WTC11 (cell line): ENCODE measurements at regions not wholly inside any gene's neighbourhood (a gene's known extent, or its start where the extent isn't known, plus 50 kb on each side); places are given as distances from the start of the nearest gene placed in this dataset.

Experiments used
- CREM ChIP-seq: sonication (generic); formaldehyde crosslinking; IDR thresholded peaks from 2 replicates; pipeline ENCODE4 v1.8.1; 2022; ENCODE audit warnings: mild to moderate bottlenecking, missing genetic modification reagents, moderate library complexity
- NFYB ChIP-seq: sonication (generic); formaldehyde crosslinking; conservative IDR thresholded peaks from 2 replicates; pipeline ENCODE4 v1.8.0; 2022; ENCODE audit warnings: low read depth, missing genetic modification reagents
- NR1H2 ChIP-seq: sonication (generic); formaldehyde crosslinking; IDR thresholded peaks from 2 replicates; pipeline ENCODE4 v1.9.0; 2021; ENCODE audit warnings: mild to moderate bottlenecking, moderate library complexity, missing genetic modification reagents
- NR2C2 ChIP-seq: sonication (generic); formaldehyde crosslinking; IDR thresholded peaks from 2 replicates; pipeline ENCODE4 v1.8.0; 2022; ENCODE audit warnings: mild to moderate bottlenecking, missing genetic modification reagents
- SMAD3 ChIP-seq: sonication (generic); formaldehyde crosslinking; IDR thresholded peaks from 2 replicates; pipeline ENCODE4 v1.8.0; 2022; ENCODE audit warnings: missing genetic modification reagents, mild to moderate bottlenecking, borderline replicate concordance
- ZNF232 ChIP-seq: sonication (generic); formaldehyde crosslinking; IDR thresholded peaks from 2 replicates; pipeline ENCODE4 v1.8.0; 2022; ENCODE audit warnings: mild to moderate bottlenecking, missing genetic modification reagents
- TF ChIP-seq, protein P1 (sequence below): sonication (generic); formaldehyde crosslinking; IDR thresholded peaks from 2 replicates; pipeline ENCODE4 v1.8.1; 2022; ENCODE audit warnings: mild to moderate bottlenecking, moderate library complexity, missing genetic modification reagents
- TF ChIP-seq, protein P2 (sequence below): fragments of 200-600 bp; IDR thresholded peaks from 2 replicates; pipeline ENCODE4 v1.8.0; 2022; ENCODE audit warnings: antibody characterized with exemption
- TF ChIP-seq, protein P3 (sequence below): sonication (generic); formaldehyde crosslinking; IDR thresholded peaks from 2 replicates; pipeline ENCODE4 v1.8.0; 2023; ENCODE audit warnings: mild to moderate bottlenecking, missing genetic modification reagents
- TF ChIP-seq, protein P4 (sequence below): sonication (generic); formaldehyde crosslinking; IDR thresholded peaks from 2 replicates; pipeline ENCODE4 v1.8.1; 2022; ENCODE audit warnings: low read depth, mild to moderate bottlenecking, moderate library complexity, missing genetic modification reagents, borderline replicate concordance

DNA sequence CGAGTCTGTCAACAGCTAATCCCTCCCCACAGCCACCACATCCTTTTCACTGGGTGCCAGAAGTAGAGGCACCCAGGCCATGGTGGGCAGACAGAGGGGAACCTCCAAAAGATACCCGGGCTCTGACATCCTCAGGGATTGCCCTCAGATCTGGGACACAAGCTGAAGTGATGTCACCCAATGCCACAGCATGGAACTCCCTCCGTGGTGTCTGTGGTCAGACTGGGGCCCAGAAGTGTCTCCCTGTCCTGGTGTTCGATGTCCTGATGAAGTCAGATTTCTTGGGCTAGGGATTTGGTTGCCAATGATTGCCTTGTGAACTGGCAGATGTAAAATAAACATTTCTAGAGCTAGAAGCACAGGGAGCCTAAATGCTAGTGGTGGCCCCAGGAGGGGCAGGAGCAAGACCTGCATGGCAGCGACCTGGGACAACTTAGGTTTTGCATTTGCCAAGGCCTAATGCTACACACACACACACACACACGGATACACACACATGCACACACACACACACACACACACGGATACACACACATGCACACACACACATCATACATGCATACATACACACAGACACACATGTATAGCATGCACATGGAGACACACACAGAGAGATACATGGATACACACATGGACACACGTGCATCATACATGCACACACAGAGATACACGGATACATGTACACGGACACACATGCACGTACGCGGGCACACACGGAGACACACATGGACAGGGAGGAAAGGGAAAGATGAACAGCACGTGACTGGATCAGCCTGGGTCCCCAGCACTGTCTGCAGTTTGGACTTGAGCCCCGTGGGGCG, 221.0 kb downstream of the NFATC2 start:
- TF ChIP-seq, protein P1, sequence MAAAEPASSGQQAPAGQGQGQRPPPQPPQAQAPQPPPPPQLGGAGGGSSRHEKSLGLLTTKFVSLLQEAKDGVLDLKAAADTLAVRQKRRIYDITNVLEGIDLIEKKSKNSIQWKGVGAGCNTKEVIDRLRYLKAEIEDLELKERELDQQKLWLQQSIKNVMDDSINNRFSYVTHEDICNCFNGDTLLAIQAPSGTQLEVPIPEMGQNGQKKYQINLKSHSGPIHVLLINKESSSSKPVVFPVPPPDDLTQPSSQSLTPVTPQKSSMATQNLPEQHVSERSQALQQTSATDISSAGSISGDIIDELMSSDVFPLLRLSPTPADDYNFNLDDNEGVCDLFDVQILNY (CRISPR knock-in tag) = no peak
- TF ChIP-seq NFYB = no peak
- no peak for TF ChIP-seq NR2C2 (CRISPR knock-in tag)
- no peak for TF ChIP-seq CREM (CRISPR knock-in tag)
- TF ChIP-seq, protein P2, sequence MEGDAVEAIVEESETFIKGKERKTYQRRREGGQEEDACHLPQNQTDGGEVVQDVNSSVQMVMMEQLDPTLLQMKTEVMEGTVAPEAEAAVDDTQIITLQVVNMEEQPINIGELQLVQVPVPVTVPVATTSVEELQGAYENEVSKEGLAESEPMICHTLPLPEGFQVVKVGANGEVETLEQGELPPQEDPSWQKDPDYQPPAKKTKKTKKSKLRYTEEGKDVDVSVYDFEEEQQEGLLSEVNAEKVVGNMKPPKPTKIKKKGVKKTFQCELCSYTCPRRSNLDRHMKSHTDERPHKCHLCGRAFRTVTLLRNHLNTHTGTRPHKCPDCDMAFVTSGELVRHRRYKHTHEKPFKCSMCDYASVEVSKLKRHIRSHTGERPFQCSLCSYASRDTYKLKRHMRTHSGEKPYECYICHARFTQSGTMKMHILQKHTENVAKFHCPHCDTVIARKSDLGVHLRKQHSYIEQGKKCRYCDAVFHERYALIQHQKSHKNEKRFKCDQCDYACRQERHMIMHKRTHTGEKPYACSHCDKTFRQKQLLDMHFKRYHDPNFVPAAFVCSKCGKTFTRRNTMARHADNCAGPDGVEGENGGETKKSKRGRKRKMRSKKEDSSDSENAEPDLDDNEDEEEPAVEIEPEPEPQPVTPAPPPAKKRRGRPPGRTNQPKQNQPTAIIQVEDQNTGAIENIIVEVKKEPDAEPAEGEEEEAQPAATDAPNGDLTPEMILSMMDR = no peak
- no peak for TF ChIP-seq SMAD3 (CRISPR knock-in tag)
- TF ChIP-seq, protein P3, sequence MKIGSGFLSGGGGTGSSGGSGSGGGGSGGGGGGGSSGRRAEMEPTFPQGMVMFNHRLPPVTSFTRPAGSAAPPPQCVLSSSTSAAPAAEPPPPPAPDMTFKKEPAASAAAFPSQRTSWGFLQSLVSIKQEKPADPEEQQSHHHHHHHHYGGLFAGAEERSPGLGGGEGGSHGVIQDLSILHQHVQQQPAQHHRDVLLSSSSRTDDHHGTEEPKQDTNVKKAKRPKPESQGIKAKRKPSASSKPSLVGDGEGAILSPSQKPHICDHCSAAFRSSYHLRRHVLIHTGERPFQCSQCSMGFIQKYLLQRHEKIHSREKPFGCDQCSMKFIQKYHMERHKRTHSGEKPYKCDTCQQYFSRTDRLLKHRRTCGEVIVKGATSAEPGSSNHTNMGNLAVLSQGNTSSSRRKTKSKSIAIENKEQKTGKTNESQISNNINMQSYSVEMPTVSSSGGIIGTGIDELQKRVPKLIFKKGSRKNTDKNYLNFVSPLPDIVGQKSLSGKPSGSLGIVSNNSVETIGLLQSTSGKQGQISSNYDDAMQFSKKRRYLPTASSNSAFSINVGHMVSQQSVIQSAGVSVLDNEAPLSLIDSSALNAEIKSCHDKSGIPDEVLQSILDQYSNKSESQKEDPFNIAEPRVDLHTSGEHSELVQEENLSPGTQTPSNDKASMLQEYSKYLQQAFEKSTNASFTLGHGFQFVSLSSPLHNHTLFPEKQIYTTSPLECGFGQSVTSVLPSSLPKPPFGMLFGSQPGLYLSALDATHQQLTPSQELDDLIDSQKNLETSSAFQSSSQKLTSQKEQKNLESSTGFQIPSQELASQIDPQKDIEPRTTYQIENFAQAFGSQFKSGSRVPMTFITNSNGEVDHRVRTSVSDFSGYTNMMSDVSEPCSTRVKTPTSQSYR = no peak
- no peak for TF ChIP-seq ZNF232 (CRISPR knock-in tag)
- TF ChIP-seq, protein P4, sequence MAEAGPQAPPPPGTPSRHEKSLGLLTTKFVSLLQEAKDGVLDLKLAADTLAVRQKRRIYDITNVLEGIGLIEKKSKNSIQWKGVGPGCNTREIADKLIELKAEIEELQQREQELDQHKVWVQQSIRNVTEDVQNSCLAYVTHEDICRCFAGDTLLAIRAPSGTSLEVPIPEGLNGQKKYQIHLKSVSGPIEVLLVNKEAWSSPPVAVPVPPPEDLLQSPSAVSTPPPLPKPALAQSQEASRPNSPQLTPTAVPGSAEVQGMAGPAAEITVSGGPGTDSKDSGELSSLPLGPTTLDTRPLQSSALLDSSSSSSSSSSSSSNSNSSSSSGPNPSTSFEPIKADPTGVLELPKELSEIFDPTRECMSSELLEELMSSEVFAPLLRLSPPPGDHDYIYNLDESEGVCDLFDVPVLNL (CRISPR knock-in tag) = no peak
- TF ChIP-seq NR1H2 = no peak
